GM03348 (cell line): ENCODE measurements at regions not wholly inside any gene's neighbourhood (a gene's known extent, or its start where the extent isn't known, plus 50 kb on each side); places are given as distances from the start of the nearest gene placed in this dataset.
A peak's percentile ranks its signal among the peaks of the same experiment; 100 is the strongest.

ENCODE experiments used
- DNase-seq: peaks from one replicate; pipeline ENCODE4 v3.0.0; 2012; ENCODE audit warnings: low spot score

- DNase-seq: no peak
Measured at GRCh38 chr2:52128081-52128480, 1096.1 kb upstream of the NRXN1 start.

DNA sequence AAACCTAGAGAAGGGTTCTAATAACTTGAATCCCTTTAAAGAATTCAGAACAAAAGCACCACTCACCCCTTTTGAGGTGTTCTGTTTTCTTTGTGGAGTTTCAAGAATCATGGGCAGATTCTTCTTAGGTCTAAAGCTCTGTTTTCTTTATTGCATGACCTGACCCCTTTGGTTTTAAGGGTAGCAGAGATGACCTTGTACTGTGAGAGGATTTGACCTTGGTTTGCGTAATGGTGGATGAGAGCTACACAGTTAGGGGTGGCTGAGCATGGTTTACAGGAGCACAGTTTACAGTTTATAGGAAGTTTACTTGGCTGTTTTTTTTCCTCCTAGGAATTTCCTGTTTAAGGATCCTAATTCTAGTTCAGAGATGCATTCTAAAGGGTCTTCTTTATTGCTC, 1095.6 kb upstream of the NRXN1 start:
- no peak for DNase-seq

GRCh38 chr2:52117299-52117698, 1085.4 kb upstream of the NRXN1 start:
- peak; percentile 20 for DNase-seq

GRCh38 chr2:52115750-52116149, 1083.8 kb upstream of the NRXN1 start:
- DNase-seq: no peak

DNA sequence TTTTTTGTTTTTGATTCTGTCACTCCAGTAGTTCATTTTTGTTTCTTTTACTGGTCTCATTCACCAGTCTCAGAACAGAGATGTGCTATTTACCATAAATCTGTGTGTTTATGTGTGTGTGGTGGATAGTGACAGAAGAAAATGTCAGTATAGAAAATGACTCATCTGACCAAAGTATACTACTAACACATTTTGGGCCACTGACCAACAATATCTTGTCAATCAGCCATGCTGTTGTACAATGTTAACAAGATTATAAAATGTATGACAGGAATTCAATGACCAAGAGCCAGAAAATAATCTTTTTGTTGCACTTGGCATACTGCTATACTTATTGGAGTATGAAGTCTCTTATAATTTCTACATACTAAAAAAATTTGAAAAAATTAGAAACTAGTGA, 1081.4 kb upstream of the NRXN1 start:
- no peak for DNase-seq

DNA sequence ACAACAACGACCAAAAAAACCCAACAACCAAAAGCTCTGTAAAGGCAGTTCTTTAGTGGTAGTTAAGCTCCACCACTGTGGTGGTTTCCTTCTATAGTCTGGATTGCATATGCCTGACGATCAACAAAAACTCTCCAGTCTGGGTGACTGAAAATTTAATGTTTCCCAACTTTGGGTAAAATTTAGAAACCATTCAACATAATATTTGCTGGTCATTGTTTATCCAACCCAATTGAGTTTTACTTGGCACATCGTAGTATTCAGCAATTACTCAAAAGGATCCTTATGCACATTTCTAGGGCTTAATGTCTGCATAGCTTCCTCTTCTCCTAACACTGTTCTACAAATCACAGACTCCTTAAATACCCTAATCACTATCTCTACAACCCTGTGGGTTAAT, 1080.2 kb upstream of the NRXN1 start:
- DNase-seq: no peak

DNA sequence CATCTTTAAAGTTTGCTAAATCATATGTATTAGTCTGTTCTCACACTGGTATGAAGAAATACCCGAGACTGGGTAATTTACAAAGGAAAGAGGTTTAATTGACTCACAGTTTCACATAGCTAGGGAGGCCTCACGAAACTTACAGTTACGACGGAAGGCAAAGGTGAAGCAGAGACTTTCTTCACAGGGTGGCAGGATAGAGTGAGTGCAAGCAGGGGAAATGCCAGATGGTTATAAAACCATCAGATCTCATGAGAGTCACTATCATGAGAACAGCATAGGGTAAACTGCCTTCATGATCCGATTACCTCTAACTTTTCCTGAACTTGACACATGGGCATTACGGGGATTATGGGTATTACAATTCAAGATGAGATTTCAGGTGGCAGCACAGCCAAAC, 1075.2 kb upstream of the NRXN1 start:
- DNase-seq: no peak

GRCh38 chr2:52097071-52097470, 1065.1 kb upstream of the NRXN1 start:
- no peak for DNase-seq

GRCh38 chr2:52084759-52085158, 1052.8 kb upstream of the NRXN1 start:
- no peak for DNase-seq

GRCh38 chr2:52083214-52083613, 1051.3 kb upstream of the NRXN1 start:
- no peak for DNase-seq

DNA sequence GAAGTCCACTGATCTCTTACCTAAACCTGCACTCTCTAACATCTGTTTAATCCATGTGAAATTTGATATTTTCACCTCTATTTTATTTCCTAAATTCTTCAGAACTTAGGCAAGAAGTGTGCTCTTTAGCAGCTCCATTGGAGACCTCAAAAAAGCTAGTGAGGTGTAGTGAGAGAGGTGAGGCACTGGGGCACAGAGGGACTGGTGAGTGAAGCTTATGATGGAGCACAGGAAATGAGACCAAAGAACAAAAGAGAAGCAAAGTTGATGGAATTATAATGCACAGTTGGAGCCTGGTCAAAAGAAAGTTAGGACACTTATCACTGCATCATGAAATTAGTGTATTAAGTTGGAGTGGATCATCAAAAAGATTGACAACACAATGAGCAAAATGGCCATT, 1050.7 kb upstream of the NRXN1 start:
- DNase-seq: no peak

- no peak for DNase-seq
Measured at GRCh38 chr2:52079602-52080001, 1047.7 kb upstream of the NRXN1 start.

- DNase-seq: no peak
Measured at GRCh38 chr2:52077159-52077558, 1045.2 kb upstream of the NRXN1 start.

- no peak for DNase-seq
Measured at GRCh38 chr2:52074130-52074719, 1042.3 kb upstream of the NRXN1 start.

- no peak for DNase-seq
Measured at GRCh38 chr2:52072949-52073348, 1041.0 kb upstream of the NRXN1 start.

DNA sequence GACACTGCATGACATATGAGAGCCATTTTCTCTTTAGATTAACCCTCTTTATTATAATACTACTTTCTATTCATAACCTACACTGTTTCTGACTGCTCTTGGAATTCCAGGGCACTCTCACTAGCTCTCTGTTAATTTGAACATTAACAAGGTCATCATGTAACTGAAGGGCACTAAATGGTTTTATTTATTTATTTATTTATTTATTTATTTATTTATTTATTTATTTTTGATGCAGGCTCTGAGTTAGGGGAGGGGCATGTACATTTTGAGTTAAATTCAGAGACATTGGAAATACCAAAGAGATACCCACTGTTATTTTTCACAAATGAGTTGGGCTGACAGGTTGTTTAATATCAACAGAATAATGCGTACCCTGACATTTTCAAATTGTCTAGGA, 1038.7 kb upstream of the NRXN1 start:
- no peak for DNase-seq

- no peak for DNase-seq
Measured at GRCh38 chr2:52064234-52064633, 1032.3 kb upstream of the NRXN1 start.

- no peak for DNase-seq
Measured at GRCh38 chr2:52054824-52055223, 1022.9 kb upstream of the NRXN1 start.

GRCh38 chr2:52036853-52037252, 1004.9 kb upstream of the NRXN1 start:
- DNase-seq: no peak

- DNase-seq: peak; percentile 7
Measured at GRCh38 chr2:52036024-52036423, 1004.1 kb upstream of the NRXN1 start.

GRCh38 chr2:52035391-52035790, 1003.5 kb upstream of the NRXN1 start:
- no peak for DNase-seq

GRCh38 chr2:52034706-52035105, 1002.8 kb upstream of the NRXN1 start:
- no peak for DNase-seq

DNA sequence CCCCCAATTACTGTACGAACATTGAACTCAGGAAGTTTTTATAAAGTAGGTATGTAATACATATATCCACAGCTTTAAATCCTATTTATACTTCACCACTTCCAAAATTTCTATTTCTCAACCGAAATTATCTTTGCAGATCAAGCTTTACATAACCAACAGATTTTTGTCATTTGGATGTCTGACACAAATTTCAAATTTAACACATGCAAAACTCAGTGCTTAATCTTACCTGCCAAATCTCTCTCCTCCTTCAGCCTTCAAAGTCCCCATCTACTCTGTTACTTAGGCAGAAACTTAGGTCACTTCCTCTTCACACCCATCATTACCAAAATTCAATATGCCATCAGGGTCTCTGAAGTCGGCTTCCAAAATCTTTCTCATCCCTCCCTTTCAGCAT, 990.1 kb upstream of the NRXN1 start:
- no peak for DNase-seq

DNA sequence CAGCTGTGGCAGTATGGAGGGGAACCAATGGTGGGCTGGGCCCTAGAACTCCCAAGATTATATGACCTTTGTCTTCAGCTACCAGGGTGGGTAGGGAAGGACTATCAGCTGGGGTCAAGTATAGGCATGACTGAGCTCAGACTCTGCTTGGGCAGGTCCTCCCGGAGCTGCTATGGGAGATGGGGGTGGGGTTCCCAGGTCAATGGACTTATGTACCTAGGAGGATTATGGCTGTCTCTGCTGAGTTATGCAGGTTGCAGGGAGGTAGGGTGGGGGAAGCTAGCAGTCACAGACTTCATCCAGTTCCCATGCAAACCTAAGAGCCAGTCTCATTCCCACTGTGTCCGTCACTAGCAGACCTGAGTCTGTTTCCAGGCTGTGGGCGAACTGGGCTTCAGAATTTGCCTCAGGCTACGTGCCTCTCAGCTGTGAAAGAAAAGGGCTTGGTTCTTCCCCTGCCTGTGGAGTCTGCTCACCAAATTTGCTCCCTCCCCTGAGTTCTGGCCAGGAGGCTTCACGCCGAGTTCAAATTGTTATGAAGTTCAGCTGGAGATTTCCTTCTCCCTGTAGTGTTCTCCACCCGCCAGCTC, 985.8 kb upstream of the NRXN1 start:
- DNase-seq: no peak
